Urothelium cell line (cell line): ENCODE measurements at regions not wholly inside any gene's neighbourhood (a gene's known extent, or its start where the extent isn't known, plus 50 kb on each side); places are given as distances from the start of the nearest gene placed in this dataset.
"Not testable (repeated sequence)": the region's sequence is repeated elsewhere in the genome, so short reads cannot be mapped to it uniquely, and the experiment has no call there.

Experiments used
- DNase-seq: peaks from one replicate; pipeline ENCODE4 v3.0.0; 2011; ENCODE audit warnings: low spot score, mixed read lengths
- FAIRE-seq: peaks from 2 replicates; lab custom pipeline; 2011; peaks lifted over from hg19 to GRCh38; lab: Jason Lieb, UNC

DNA sequence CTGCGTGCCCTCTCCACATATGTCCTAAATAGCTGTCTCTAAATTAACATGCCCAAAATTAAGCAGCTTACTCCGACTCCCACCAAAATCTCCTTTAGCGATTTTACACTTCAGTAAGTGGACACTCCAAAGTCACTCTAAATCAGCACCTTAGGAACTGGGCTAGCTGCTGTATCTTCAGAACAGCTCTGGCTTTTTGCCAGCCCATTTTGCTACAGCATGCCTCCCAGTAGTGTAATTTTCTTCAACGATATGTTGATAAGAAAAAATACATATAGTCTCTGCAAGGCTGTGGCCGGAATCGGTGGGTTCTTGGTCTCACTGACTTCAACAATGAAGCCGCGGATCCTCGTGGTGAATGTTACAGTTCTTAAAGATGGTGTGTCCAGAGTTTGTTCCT is 291.8 kb upstream of the RGPD4 start:
- FAIRE-seq (no peak), DNase-seq (no peak)

DNA sequence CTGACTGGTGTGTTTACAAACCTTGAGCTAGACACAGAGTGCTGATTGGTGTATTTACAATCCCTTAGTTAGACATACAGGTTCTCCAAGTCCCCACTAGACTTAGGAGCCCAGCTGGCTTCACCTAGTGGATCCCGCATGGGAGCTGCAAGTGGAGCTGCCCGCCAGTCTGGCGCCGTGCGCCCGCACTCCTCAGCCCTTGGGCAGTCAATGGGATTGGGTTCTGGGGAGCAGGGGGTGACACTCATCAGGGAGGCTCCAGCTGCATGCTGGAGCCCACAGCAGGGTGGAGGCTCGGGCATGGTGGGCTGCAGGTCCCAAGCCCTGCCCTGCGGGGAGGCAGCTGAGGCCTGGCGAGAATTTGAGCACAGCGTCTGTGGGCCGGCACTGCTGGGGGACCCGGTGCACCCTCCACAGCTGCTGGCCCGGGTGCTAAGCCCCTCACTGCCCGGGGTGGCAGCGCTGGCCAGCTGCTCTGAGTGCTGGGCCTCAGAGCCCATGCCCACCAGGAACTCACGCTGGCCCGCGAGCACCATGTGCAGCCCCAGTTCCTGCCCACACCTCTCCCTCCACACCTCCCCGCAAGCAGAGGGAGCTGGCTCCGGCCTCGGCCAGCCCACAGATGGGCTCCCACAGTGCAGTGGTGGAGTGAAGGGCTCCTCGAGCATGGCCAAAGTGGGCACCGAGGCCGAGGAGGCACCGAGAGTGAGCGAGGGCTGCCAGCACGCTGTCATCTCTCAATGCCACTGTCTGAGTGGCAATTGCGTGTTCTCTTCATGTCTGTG is 290.6 kb upstream of the RGPD4 start:
- not testable (repeated sequence) for FAIRE-seq

DNA sequence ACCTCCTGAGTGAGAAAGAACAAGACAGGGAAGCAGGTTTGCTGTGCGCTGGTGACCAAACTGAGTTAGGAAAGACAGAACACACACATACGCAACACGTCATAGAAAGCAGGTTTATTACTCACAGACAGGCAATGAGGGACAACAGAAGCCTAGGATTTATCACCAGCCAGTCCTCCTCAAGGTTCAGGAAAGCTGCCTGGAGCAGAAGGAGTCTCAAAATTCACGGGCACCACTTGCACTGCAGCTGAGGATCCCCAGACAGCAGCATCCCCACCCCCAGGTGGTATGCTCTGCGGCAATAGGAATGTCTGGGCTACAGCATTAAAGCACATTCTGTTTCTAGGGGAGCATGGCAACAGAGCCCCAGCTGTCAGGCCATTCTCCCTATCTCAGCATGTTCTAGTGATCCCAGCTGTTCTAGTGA is 284.4 kb upstream of the RGPD4 start:
- no peak for DNase-seq
- FAIRE-seq = no peak

More for the DNA sequence above, 290.6 kb upstream of the RGPD4 start:
- DNase-seq = not testable (repeated sequence)

DNA sequence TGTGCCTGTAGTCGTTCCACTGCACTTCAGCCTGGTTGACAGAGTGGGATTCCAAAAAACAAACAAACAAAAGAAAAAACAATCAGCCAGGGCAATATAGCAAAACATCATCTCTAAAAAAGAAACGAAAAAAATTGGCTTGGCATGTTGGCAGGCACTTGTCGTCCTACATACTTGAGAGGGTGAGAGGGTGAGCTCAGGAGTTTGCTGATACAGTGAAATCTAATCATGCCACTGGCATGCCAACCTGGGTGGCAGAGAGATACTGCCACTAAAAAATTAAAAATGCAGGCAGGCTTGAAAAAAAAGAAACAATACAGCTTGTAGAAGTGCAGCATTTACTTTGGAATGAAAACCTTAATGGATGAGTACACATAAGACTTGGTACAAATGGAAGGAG is 282.9 kb upstream of the RGPD4 start:
- DNase-seq = no peak
- FAIRE-seq = peak; percentile 27

DNA sequence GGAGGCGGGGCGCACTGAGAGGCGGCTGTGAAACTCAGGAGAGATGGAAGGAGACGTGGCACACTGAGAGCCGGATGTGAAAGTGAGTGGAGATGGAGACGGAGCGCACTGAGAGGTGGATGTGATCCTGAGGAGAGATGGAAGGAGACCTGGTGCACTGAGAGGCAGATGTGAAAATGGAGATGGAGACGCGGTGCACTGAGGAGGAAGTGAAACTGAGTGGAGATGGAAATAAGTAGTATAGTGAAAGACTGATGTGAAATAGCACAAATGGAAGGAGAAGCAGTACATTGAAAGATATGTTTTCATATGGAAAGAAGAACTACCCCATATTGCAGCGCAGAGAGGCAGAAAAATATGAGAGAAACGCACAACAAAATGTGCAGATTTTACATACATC is 281.6 kb upstream of the RGPD4 start:
- DNase-seq (no peak), FAIRE-seq (no peak)

DNA sequence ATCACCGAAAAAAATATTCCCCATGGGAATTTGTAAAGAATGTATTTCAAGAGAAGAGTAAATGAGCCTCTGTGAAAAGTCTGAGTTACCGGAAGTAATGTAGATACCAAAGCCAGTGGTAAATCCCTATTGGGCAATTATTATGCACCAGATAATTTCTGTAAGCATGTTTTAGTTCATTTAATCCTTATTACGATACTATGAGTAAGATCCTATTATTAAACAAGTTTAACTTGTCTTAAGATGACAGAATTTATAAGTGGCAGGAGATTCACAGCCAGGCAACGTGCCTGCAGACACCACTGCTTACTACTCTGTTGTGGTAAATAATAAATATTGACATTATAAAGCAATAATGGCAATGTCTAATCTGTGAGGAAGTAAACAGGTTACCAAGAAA is 280.8 kb upstream of the RGPD4 start:
- FAIRE-seq = no peak

DNA sequence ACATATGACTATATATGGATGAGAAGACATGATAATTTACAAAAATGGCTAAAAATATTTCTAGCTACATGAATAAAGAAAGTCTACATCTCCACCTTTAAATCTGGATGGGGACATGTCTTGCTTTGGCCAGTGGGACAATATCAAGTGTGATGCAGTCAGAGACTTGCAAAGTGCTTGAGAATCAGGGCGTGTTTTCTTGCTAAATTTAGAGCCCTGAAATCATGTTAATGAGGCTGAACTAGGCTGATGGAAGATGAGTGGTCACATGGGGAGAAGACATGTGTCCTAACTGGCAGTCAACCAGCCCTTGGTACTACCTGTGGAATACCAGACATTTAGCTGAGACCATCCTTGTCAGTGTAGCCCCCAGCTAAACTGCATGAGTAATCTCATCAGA is 278.5 kb upstream of the RGPD4 start:
- DNase-seq (no peak), FAIRE-seq (peak; percentile 17)

More for the DNA sequence above, 280.8 kb upstream of the RGPD4 start:
- no peak for DNase-seq

DNA sequence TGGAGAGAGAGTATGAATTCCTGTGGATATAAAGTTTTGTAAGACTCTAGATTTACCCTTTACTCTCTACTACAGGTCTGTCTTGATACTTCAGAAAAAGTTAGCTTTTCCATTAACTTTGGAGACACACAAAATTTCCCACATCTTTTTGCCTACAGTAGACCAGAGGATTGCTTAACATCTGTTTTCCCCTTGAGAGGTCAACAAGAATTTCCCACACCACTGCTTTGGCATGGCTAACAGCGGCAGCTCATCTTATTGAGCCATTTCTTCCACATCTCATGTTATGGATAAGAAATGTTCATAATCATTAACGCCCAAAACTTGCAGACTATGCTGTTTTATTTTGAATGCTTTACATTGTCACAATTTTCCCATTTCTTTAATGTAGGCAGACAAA is 273.6 kb upstream of the RGPD4 start:
- DNase-seq (no peak), FAIRE-seq (no peak)

DNA sequence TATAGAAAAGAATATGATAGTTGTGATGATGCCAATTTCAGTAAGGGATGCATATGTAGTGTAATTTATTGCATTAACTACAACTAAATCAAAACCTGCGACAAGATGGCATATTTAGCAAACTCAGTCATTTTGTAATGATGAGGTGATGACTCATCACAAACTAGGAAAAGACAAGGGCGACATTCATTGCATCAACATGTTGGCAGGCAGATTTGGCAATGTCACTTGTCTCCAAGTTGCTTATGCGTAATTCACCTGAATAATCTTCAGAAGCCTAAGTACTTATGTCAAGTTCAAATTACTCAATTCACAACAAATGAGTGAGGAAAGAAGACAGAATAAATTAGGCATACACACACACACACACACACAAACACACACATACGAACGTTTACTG is 273.2 kb upstream of the RGPD4 start:
- FAIRE-seq (peak; percentile 87), DNase-seq (peak; percentile 53)

DNA sequence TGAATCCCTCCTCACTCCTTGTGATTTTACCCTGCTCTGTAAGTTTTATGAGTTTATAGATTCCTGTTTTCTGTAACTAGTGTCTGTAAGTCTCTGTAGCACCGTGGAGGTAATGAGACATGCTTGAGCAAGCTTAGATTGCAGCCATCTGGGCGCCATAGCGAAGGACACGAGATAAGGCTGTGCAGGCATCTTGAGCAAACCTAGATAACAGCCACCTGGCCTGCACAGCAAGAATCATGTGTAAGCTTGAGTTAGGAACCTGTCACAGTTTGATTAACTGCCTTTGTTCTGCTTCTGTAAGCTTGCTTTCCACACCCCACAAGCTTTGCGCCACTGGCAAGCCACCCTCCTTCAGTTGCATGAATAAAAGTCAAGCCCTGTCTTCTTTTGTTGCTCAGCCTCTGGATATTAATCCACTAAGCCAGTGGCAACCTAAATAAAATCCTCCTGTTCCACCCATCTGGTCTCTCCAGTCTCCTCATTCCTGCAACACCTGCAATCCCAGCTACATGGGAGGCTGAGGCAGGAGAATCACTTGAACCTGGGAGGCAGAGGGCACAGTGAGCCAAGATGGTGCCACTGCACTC is 270.6 kb upstream of the RGPD4 start:
- FAIRE-seq (no peak), DNase-seq (no peak)

DNA sequence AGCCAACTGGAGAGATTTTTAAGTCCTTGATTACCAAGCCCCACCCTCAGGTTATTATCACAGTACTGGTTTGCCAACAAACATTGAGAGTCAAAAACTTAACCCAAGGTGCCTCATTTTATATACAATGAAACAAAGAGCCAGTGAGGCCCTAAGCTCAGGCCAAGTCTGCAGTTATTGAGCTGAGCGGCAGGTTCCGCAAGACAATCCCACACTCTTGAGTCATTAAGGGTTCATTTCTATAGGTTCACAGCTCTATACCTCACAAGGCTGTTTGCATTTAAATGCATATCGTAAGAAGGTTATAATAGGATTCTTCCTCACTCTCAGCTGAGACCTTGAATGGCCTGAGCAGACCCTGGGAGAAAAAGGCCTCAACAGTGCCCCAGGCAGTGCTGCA is 268.4 kb upstream of the RGPD4 start:
- DNase-seq (no peak), FAIRE-seq (no peak)

DNA sequence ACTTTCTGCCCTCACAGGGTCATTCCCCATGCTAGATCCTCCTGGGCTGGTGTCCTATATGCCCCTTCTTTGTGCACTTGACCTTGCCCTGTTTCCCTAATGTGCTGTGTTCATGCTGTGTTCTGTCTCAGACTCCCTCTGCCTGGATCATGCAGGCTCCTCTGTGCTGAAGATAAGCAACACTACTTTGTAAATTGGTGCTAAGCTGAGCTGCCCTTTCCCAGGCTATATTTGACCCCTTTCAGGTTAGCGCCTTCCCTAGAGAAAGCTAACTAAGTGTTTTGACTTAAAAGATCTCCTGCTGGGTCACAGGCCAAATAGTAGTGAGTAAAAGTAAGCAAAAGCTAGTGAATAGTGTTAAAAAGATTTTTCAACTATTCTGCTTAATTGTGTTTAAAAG is 257.2 kb upstream of the RGPD4 start:
- no peak for FAIRE-seq
- DNase-seq = no peak

DNA sequence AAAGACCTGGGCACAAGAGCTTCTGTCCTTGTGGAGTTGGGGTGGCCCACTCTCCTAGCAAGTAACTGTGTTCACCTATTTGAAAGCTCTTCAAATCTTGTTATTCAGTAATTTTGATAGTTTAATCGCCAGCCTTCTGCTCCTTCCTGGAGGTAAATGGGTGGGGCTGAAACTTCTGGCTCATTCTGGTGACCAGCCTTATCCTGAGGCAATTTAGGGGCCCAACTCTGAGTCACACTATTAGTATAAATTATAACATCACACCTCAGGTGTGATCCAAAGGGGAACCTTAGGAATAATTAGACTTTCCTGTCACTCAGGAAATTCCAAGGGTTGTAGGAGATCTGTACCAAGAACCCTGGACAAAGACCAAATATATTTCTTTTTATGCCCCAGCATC is 255.8 kb upstream of the RGPD4 start:
- no peak for DNase-seq
- FAIRE-seq = no peak

DNA sequence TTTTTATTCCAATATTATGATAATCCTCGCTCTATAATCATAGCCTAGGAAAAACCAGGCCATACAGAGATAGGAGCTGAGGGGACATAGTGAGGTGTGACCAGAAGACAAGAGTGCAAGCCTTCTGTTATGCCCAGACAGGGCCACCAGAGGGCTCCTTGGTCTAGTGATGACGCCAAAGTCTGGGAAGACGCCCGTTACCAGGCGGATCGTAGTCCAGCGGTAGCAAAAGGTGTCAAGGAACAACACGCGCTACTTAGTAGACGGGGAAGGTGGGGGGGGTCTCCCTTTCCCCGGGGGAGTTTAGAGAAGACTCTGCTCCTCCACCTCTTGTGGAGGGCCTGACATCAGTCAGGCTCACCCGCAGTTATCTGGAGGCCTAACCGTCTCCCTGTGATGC is 253.8 kb upstream of the RGPD4 start:
- DNase-seq = peak; percentile 26
- FAIRE-seq = not testable (repeated sequence)

DNA sequence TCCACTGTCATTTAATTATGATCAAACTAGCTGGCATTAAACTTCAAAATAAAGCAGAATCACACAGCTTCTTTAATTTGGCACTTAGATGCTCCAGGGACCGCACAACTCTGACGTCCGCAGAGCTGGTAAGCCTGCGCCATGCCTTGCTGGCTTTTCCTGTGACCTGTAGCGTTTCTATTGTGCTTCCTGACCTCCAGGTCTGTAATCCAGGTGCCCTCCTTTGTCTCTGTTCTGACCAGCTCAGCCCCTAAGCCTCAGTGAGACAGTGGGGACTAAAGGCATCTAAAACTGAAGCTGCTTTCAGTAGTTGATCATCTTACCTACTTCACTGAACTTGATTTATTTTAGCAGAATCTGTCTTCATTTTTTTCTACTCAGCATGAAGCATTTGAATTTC is 249.7 kb upstream of the RGPD4 start:
- no peak for DNase-seq

DNA sequence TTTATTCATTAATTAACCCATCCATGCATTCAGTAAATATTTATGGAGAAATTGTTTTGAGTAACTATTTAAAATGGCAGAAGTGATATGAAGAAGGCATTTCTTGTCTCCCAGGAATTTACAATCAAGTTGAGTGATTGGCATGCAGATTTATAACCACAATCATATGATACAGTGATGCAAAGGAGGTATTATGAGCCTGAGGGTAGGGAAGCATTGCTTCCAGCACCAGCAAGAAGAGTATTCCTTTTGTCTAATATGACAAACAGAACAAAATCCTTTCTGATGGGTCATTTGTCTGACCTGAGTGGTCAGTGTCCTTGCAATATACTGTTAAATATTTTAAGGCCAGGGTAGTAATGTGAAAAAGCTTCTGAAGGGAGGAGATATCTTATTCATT is 244.2 kb upstream of the RGPD4 start:
- FAIRE-seq = no peak

More for the DNA sequence above, 249.7 kb upstream of the RGPD4 start:
- FAIRE-seq = no peak

DNA sequence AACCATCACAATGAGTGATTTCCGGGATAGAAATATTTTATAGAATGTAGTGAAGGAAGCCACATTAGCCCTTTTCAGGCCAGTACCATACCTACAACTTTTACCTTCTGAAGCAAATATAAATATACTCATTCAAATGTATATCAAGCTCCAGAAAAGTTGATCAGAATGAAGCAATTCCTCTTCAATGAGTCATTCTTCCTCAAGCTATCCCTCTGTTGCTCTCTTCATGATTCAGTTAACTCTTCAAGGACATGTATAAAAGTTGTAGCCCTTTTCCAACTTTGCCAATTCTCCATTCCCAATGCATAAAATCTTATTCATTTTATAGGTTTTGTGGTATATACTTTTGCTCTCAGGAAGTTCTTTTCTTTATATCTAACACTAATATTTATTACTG is 242.1 kb upstream of the RGPD4 start:
- FAIRE-seq = no peak
- DNase-seq = peak; percentile 36

More for the DNA sequence above, 244.2 kb upstream of the RGPD4 start:
- no peak for DNase-seq

DNA sequence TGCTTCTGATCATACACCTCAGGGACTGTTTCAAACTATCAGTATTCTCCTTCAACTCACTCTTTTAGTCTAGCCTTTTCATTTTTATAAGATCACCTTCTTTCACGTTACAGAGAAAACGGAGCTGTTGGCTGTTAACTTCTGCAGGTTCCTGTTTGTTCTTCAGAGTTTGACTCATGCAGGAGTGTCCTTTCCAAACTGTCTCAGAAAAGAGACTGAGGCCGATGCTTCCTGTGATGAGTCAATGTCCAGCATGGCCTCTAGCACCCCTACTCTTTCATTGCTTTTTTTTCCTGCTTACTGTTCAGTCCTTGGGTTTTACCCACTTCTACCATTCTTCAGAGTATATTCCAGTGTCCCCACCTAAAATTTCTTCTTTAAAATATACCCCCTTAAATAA is 240.8 kb upstream of the RGPD4 start:
- peak; percentile 37 for DNase-seq
- no peak for FAIRE-seq

DNA sequence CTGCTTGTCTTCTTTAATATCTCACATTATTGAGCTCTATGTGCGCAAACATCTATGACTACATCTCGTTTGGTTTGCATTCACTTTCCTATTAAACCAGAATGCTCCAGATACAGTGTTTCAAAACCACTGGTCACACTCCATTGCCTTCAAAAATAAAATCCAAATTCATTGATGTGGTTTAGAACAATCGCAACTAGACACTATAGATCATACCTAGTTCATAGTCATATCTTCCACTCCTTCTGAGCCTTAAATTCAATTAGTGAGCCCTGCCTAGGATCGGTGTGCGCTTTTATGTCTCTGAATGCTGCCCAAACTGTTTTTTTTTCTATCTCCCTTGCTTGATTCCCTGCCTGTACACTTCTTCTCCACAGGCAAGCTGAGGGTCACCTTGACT is 238.5 kb upstream of the RGPD4 start:
- FAIRE-seq (no peak), DNase-seq (no peak)

DNA sequence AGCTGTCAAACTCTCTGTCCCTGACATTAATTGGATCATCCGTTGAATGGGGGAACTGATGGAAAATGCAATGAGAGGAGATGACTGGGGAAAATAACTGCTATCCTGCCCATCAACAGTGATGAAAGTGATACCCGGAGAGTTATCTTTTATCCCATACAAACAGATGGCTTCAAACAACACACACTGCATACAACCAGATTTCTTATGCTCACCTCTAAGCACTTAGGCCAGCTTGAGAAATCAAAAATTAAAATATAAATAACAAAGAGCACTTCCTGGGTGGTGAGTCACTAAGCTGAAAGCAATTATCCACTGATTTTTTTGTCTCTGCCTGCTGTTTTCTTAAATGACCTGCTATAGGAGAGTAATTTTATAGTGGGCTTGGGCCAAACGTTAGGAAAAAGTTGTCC is 237.6 kb upstream of the RGPD4 start:
- no peak for DNase-seq
- FAIRE-seq = no peak

DNA sequence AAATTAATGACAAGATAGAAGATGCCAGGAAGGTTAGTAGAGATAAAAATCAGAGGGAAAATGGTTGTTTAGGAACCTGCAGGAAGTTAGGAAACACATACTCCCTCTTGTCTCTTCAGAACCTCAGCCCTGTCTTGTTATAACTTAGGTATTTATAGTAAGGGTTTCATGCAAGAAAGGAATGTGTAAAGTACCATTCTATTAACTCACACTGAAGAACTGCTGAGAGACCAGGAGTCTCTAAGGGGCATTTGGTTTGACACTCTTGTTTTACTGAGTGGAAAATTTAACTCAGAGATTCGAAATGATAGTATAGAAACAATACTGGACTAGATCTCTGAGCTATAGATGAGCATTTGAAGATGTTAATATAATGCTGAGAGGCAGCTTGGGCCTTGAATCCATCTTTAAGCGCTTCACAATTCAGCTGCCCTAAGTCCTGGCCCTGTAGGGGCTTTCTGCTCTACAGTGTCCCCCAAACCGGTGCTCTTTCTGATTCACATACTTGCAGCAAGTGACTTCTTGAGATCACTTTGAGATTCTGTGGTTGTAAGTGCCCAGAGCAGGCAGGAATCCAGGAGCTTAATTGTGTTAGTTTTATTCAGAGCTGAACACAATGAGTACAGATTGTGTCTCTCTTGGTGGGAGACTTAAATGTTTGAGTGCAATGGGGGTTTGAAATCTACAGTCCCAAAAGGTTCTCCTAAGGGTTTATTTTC is 235.0 kb upstream of the RGPD4 start:
- FAIRE-seq (no peak), DNase-seq (no peak)

DNA sequence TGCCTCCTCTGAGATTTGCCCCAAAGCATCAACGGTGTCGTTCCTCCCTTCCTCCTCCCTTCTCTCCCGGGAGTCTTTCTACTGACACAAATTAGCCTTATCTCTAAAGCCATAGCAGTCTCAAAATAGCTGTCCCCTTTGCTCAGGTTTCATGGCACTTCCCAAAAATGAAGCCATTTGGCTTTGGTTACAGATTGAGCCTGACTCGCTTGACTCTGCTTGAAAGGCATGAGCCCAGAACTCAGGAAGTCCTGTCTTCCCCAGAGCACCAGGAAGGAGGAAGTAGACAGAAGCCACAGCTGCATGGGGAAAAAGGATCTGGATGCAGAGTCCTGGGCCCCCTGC is 234.4 kb upstream of the RGPD4 start:
- no peak for FAIRE-seq
- DNase-seq = no peak
